22Rv1 (cell line): ENCODE measurements at regions not wholly inside any gene's neighbourhood (a gene's known extent, or its start where the extent isn't known, plus 50 kb on each side); places are given as distances from the start of the nearest gene placed in this dataset.

Source experiments
- ZFX ChIP-seq: fragments of 450-650 bp; IDR thresholded peaks from 2 replicates; pipeline ENCODE4 v1.6.1; 2017; ENCODE audit warnings: antibody characterized with exemption, borderline replicate concordance
- TF ChIP-seq, protein P1 (sequence below): fragments of 450-650 bp; IDR thresholded peaks from 2 replicates; pipeline ENCODE4 v1.5.1; 2017; ENCODE audit warnings: mild to moderate bottlenecking

- TF ChIP-seq, protein P1, sequence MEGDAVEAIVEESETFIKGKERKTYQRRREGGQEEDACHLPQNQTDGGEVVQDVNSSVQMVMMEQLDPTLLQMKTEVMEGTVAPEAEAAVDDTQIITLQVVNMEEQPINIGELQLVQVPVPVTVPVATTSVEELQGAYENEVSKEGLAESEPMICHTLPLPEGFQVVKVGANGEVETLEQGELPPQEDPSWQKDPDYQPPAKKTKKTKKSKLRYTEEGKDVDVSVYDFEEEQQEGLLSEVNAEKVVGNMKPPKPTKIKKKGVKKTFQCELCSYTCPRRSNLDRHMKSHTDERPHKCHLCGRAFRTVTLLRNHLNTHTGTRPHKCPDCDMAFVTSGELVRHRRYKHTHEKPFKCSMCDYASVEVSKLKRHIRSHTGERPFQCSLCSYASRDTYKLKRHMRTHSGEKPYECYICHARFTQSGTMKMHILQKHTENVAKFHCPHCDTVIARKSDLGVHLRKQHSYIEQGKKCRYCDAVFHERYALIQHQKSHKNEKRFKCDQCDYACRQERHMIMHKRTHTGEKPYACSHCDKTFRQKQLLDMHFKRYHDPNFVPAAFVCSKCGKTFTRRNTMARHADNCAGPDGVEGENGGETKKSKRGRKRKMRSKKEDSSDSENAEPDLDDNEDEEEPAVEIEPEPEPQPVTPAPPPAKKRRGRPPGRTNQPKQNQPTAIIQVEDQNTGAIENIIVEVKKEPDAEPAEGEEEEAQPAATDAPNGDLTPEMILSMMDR, result no peak
- TF ChIP-seq ZFX, result no peak
Measured at GRCh38 chr7:145064114-145064513, 228.3 kb upstream of the TPK1 start.
